Sciatic nerve (tissue), 2 donors: ENCODE measurements at regions not wholly inside any gene's neighbourhood (a gene's known extent, or its start where the extent isn't known, plus 50 kb on each side); places are given as distances from the start of the nearest gene placed in this dataset.
"Not testable (repeated sequence)": the region's sequence is repeated elsewhere in the genome, so short reads cannot be mapped to it uniquely, and the experiment has no call there.

ENCODE experiments used
- ATAC-seq: fragments of 200-7000 bp; cut with Tn5 transposase; one replicate; pipeline ENCODE4 v1.9.1; 2020; ENCODE audit warnings: mild to moderate bottlenecking, moderate library complexity
- DNase-seq: peaks from one replicate; pipeline ENCODE4 v3.0.0-alpha.2; 2020; ENCODE audit warnings: low spot score
- intact Hi-C: fragments of 100-400 bp; cut with DNase I; formaldehyde crosslinking; loops from one replicate; pipeline ENCODE4 v1.14.2; 2022
- donor health status: DM: no; HTN: no; CAD: no.
- donor health status: DM: no; HTN: no; CAD: no.

GRCh38 chr10:33626798-33627466 is 292.5 kb upstream of the NRP1 start:
- DNase-seq (no peak), ATAC-seq (no peak)
- intact Hi-C loops: no loop called here

DNA sequence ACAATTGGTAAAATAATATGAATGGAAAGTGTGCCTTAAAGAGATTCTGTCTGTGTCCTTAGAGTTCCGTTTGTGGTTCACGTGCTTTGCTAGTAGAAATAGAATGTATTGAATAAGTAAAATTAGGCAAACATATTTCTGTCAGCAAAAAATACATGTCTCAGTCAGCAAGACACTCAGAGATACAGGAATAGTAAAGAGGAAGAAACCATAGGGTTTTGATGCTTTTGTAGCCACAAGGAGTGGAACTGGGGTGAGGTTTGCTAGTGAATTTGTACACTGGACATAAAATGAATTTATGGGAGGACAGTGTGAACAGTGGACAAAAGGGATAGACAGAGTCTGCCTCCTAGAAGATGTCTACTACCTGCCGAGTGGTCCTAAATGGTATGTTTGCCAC is 289.2 kb upstream of the NRP1 start:
- DNase-seq (no peak), ATAC-seq (peak; percentile 47)
- intact Hi-C loops: no loop called here

GRCh38 chr10:33621101-33621500 is 286.6 kb upstream of the NRP1 start:
- intact Hi-C loops: no loop called here
- DNase-seq: no peak
- no peak for ATAC-seq

DNA sequence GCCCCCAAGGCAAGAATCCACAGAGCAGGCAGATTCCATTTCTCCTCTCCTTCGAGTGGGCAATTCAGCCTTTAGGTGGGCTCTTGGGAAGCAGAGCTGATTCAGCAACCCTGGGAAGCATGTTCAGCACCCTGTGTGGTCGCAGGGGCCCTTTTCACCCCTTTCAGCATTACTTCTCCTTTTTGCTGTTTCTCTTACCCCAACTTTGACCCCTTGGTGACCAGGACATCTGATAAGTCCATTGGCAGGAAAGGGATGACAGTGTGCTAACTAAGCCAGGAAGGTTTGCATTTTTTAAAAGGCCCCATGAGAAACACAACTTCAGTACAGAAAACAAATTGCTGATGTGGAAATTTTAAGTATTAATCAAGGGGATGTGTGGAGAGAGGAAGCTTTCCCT is 283.7 kb upstream of the NRP1 start:
- DNase-seq: no peak
- intact Hi-C loops: no loop called here
- no peak for ATAC-seq

GRCh38 chr10:33617381-33618080 is 283.1 kb upstream of the NRP1 start:
- no peak for DNase-seq
- intact Hi-C loops: no loop called here
- ATAC-seq: no peak

- intact Hi-C loops: no loop called here
- DNase-seq (no peak), ATAC-seq (peak; percentile 58)
Measured at GRCh38 chr10:33616956-33617355, 282.5 kb upstream of the NRP1 start.

- intact Hi-C loops: loop anchor here (5.0 kb wide), 1 partner anchor 1250 kb away; no protein-coding TSS in a partner anchor
- ATAC-seq (peak; percentile 97), DNase-seq (no peak)
Measured at GRCh38 chr10:33612551-33612950, 278.1 kb upstream of the NRP1 start.

- ATAC-seq (peak; percentile 63), DNase-seq (no peak)
- intact Hi-C loops: loop anchor here (5.0 kb wide), 1 partner anchor 1250 kb away; no protein-coding TSS in a partner anchor
Measured at GRCh38 chr10:33612116-33612515, 277.6 kb upstream of the NRP1 start.

GRCh38 chr10:33611423-33611822 is 277.0 kb upstream of the NRP1 start:
- intact Hi-C loops: loop anchor here (5.0 kb wide), 1 partner anchor 1251 kb away; no protein-coding TSS in a partner anchor
- no peak for ATAC-seq
- no peak for DNase-seq

GRCh38 chr10:33609546-33609945 is 275.1 kb upstream of the NRP1 start:
- no peak for ATAC-seq
- no peak for DNase-seq
- intact Hi-C loops: no loop called here

- ATAC-seq: no peak
- no peak for DNase-seq
- intact Hi-C loops: no loop called here
Measured at GRCh38 chr10:33602278-33602677, 267.8 kb upstream of the NRP1 start.

DNA sequence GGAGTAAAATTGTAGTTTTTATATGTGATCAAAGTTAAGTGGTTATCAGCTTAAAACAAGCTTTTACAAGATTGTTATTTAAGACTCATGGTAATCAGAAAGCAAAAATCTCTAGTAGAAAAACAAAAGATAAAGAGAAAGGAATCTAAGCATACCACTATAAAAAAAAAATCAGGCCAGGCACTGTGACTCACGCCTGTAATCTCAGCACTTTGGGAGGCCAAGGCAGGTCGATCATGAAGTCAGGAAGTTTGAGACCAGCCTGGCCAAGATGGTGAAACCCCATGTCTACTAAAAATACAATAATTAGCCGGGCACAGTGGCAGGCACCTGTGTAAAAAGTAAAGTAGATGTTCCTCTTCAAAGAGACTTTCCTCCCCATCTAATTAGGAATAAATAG is 265.9 kb upstream of the NRP1 start:
- ATAC-seq (no peak), DNase-seq (no peak)
- intact Hi-C loops: no loop called here

GRCh38 chr10:33596422-33596821 is 262.0 kb upstream of the NRP1 start:
- DNase-seq: no peak
- ATAC-seq: no peak
- intact Hi-C loops: no loop called here

GRCh38 chr10:33594475-33594874 is 260.0 kb upstream of the NRP1 start:
- DNase-seq (no peak), ATAC-seq (no peak)
- intact Hi-C loops: no loop called here

DNA sequence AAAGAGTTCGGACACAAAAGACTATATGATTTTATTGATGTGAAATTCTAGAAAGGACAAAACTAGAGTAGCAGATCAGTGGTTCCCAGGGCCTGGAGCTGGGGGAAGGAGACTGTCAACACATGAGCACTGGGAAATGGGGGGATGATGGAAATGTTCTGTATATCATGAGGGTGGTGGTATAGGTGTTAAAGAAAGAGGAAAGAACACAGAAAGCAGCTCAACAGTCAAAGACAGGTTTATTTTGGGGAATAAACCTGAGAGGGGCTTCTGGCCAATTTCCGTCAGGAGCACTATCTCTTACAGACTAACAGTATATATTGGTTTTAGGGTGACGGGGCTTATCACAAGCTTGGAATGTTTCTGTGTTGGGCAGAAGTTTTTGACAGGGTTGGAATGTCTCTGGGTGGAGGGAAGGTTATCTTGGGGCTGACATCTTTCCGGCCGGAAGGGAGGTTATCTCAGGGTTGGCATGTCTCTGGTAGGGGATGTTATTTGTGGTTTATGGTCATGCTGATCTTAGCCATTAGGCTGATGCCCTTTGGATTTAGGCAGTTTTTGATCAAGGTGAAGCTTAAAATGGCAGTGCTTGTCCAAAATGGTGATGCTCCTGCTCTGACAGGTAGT is 254.6 kb upstream of the NRP1 start:
- DNase-seq (no peak), ATAC-seq (no peak)
- intact Hi-C loops: no loop called here

- intact Hi-C loops, DNase-seq, ATAC-seq: not testable (repeated sequence)
Measured at GRCh38 chr10:33584596-33584995, 250.1 kb upstream of the NRP1 start.

DNA sequence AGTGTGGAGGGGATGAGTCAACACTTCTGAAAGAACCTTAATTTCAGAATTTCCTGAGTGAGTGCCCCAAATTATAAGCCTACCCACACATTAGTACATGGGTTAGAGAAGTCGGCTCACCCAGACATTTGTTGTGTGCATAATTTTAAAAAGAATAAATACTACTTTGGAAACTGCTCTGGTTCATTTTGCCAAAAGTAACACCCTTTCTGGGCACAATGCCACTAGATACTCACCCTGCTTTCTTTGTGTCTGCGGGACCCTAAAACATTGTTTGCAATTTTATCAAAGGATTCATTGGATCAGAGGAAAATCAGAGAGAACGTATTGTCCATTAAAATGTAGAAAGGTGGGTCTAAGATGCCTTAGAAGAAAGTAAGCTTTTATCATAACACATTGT is 245.5 kb upstream of the NRP1 start:
- intact Hi-C loops: no loop called here
- DNase-seq (no peak), ATAC-seq (no peak)

DNA sequence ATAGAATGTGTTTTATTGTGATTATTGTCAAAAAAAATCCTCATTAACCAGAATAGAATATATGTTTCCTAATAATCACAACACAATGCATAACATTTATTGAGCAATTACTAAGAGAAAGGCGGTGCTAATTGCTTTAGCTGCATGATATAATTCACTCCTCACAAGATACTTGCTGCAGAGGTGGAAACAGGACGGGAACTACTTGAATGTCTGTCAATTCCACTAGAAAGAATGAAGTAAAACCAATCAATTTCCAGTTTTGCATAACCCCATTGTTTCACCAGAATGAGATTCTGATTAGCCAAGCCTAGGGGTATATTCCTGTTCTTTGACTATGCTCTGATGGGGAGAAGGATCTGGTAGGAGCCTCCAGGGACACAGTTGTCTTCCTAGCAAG is 239.1 kb upstream of the NRP1 start:
- ATAC-seq (no peak), DNase-seq (no peak)
- intact Hi-C loops: no loop called here

DNA sequence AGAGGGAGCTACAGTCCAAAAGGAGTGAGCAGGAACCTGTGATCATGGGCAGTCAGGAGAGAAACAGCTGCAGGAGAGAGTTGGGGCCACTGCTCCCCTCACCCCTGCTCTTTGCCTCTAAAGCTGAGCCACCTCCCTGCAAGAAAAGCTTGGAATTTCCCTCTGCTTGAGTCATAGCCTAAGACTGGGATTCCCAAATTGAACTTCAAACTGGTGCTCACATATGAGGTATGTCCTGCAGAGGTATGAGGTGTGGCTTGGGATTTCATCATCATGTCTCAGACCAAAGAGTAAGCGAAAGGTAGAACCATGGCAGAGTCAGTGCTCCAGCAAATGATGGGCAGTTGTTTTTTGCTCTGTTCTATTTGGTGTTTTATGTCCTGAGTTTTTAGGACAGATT is 237.1 kb upstream of the NRP1 start:
- DNase-seq (no peak), ATAC-seq (no peak)
- intact Hi-C loops: no loop called here

GRCh38 chr10:33570495-33570894 is 236.0 kb upstream of the NRP1 start:
- intact Hi-C loops: no loop called here
- ATAC-seq: peak; percentile 72

More at GRCh38 chr10:33570495-33570894, 236.0 kb upstream of the NRP1 start:
- no peak for DNase-seq
